ENCODE measurements at regions not wholly inside any gene's neighbourhood (a gene's known extent, or its start where the extent isn't known, plus 50 kb on each side); places are given as distances from the start of the nearest gene placed in this dataset.
A peak's percentile ranks its signal among the peaks of the same experiment; 100 is the strongest.

DNA sequence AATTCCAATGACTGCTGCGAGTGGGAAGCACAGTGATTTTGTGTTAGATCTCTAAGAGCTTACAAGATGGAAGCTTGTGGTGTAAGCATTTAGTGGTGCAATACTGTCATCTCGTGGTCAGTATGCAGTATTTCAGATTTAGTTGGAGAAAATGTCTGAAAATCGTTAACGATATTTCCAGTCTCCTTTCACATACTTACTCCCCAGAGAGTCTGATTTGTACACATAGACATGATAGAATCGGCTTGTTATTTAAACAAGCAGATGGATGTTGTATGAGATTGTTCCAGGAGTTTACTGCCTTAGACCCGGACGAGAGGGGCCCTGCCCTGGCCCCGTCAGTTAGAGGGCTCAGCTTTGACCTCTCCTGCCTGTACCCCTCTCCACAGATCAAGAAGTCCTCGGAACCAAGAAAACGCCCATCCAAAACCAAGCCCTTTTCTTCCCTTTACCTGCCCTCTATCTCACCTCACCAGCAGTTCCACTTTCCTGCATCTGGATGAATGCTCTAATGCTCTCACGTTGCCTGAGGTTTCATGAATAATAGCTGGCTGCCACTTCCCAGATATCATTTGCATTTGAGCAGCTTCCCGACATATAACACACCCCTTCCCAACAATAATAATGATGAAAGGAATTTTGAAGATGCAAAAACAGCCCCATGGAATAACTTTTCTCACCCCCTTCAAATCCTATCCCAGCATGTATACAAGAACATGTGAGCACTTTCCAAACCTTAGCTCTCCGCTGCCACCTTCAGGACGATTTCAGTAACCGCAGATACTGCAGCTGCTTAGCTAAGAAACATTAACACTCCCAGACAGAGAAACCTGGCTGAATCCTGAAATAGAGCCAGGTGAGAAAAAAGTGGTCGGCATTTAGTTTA is 247.3 kb downstream of the LTN1 start:
- Histone ChIP-seq H3K36me3 (ENCODE audit: insufficient read depth, low read length) (no peaks in the 10 kb centered on the region), H3K27me3 (ENCODE audit: control insufficient read depth, insufficient read depth, low read length) (no peaks in the 10 kb centered on the region), H3K4me2 (ENCODE audit: low read length) (peak overlapping the region; percentile 82), H3K9ac (ENCODE audit: low read depth, low read length) (peak overlapping the region; percentile 78), H3K9me3 (replicated peaks; ENCODE audit: low read length) (no peaks in the 10 kb centered on the region), H3K4me1 (ENCODE audit: control insufficient read depth, insufficient read depth, low read length) (peaks cover 13% of the 10 kb centered on the region), H3K4me3 (ENCODE audit: low read length) (peak overlapping the region; percentile 66)

DNA sequence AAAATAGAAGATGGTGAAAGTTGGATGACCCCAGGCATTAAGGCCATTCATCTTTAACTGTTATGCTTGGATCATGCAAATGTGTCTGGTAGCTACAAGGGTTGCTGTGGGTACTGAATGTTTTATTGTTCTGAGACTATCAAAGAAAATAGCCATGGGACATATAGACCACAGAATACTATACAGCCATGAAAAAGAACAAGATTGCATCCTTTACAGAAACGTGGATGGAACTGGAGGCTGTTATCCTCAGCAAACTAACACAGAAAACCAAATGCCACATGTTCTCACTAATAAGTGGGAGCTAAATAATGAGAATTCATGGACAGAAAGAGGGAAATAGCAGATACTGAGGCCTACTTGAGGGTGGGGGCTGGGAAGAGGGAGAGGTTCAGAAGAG is 249.0 kb downstream of the LTN1 start:
- Histone ChIP-seq H3K4me2 (ENCODE audit: low read length) (no peak overlapping the region), H3K9ac (ENCODE audit: low read depth, low read length) (no peak overlapping the region), H3K4me3 (ENCODE audit: low read length) (no peak overlapping the region), H3K36me3 (ENCODE audit: insufficient read depth, low read length) (no peaks in the 10 kb centered on the region), H3K27me3 (ENCODE audit: control insufficient read depth, insufficient read depth, low read length) (no peaks in the 10 kb centered on the region), H3K9me3 (replicated peaks; ENCODE audit: low read length) (no peaks in the 10 kb centered on the region), H3K4me1 (ENCODE audit: control insufficient read depth, insufficient read depth, low read length) (peaks cover 13% of the 10 kb centered on the region)

DNA sequence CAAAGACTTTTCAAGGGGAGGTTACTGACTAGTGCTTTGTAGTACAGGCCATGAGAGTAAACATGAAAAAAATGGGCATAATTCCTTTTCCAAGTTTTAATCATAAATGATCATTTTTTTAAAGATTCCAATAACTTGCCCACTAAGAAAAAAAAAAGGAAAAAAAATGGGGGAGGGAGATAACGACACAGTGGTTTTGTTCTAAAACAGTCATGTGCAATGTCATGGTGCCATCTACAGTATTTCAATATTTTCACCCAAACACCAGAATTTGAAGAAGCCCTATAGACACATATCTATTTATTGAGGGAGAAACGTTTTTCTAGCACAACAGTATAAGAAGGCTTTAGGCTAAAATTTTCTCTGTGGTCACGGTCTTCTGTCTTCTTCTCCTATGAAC is 250.2 kb downstream of the LTN1 start:
- H3K27me3 ChIP-seq (ENCODE audit: control insufficient read depth, insufficient read depth, low read length), result no peaks in the 10 kb centered on the region
- no peaks in the 10 kb centered on the region for H3K9me3 ChIP-seq (replicated peaks; ENCODE audit: low read length)
- no peak overlapping the region for H3K4me2 ChIP-seq (ENCODE audit: low read length)
- H3K4me1 ChIP-seq (ENCODE audit: control insufficient read depth, insufficient read depth, low read length), result peaks cover 20% of the 10 kb centered on the region
- no peaks in the 10 kb centered on the region for H3K36me3 ChIP-seq (ENCODE audit: insufficient read depth, low read length)
- peak overlapping the region; percentile 32 for H3K9ac ChIP-seq (ENCODE audit: low read depth, low read length)
- no peak overlapping the region for H3K4me3 ChIP-seq (ENCODE audit: low read length)

DNA sequence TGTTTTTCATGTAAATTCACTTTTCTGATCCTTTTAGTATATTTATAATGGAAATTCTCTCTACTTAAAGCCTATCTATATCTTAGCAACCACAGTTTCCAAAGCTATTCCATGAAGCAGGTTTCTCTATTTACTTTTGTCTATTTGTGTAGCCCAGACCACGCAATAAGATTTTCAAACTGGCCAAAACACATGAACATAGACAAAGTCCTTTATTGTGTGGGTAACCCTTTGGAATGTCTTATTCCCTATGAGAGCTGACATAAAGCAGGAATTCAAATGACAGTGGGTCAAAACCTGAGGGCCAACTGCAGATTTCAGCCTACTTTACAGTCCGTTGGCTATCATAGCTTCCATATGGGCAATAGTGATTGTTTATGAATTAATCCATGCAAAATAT is 252.6 kb downstream of the LTN1 start:
- Histone ChIP-seq H3K4me3 (ENCODE audit: low read length) (no peak overlapping the region), H3K4me1 (ENCODE audit: control insufficient read depth, insufficient read depth, low read length) (peaks cover 17% of the 10 kb centered on the region), H3K36me3 (ENCODE audit: insufficient read depth, low read length) (no peaks in the 10 kb centered on the region), H3K9ac (ENCODE audit: low read depth, low read length) (no peak overlapping the region), H3K9me3 (replicated peaks; ENCODE audit: low read length) (no peaks in the 10 kb centered on the region), H3K27me3 (ENCODE audit: control insufficient read depth, insufficient read depth, low read length) (no peaks in the 10 kb centered on the region), H3K4me2 (ENCODE audit: low read length) (no peak overlapping the region)

DNA sequence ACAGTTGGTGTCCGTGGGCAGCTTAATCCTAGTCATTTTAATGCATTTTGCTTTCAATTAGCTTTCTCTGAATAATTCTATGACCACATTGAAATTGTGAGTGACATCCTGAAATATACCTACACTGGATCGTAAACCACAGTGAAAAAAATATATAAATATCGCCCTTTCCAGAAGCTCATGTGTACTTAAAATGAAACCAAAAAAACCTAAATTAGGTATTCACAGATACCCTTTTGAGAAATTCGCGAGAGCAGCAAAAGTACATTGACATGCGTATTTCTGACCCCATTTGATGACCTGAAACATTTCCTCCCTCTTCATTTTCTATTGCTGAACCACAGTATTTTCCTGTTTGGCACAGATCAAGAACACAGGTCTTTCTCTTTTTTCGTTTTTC is 253.8 kb downstream of the LTN1 start:
- H3K4me3 ChIP-seq (ENCODE audit: low read length), result no peak overlapping the region
- H3K4me2 ChIP-seq (ENCODE audit: low read length), result no peak overlapping the region
- H3K4me1 ChIP-seq (ENCODE audit: control insufficient read depth, insufficient read depth, low read length), result peaks cover 14% of the 10 kb centered on the region
- no peak overlapping the region for H3K9ac ChIP-seq (ENCODE audit: low read depth, low read length)
- H3K27me3 ChIP-seq (ENCODE audit: control insufficient read depth, insufficient read depth, low read length), result no peaks in the 10 kb centered on the region
- H3K36me3 ChIP-seq (ENCODE audit: insufficient read depth, low read length), result no peaks in the 10 kb centered on the region
- H3K9me3 ChIP-seq (replicated peaks; ENCODE audit: low read length), result no peaks in the 10 kb centered on the region

DNA sequence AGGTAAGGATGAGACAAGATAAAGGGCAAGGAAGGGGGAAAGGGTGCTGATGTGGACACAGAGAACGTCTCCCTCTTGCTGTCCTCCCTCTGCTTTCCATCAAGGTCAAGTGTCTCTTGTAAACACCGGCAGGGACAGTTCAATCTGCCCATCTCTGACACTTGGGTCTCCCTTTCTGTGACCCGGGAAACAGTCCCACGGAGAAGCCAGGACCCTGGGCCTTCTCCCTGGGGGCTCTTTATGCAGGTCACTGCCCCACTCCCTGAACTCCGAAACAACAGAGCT is 254.3 kb downstream of the LTN1 start:
- no peak overlapping the region for H3K9ac ChIP-seq (ENCODE audit: low read depth, low read length)
- H3K36me3 ChIP-seq (ENCODE audit: insufficient read depth, low read length), result no peaks in the 10 kb centered on the region
- H3K4me2 ChIP-seq (ENCODE audit: low read length), result no peak overlapping the region
- no peaks in the 10 kb centered on the region for H3K27me3 ChIP-seq (ENCODE audit: control insufficient read depth, insufficient read depth, low read length)
- peaks cover 14% of the 10 kb centered on the region for H3K4me1 ChIP-seq (ENCODE audit: control insufficient read depth, insufficient read depth, low read length)
- no peak overlapping the region for H3K4me3 ChIP-seq (ENCODE audit: low read length)
- H3K9me3 ChIP-seq (replicated peaks; ENCODE audit: low read length), result no peaks in the 10 kb centered on the region

DNA sequence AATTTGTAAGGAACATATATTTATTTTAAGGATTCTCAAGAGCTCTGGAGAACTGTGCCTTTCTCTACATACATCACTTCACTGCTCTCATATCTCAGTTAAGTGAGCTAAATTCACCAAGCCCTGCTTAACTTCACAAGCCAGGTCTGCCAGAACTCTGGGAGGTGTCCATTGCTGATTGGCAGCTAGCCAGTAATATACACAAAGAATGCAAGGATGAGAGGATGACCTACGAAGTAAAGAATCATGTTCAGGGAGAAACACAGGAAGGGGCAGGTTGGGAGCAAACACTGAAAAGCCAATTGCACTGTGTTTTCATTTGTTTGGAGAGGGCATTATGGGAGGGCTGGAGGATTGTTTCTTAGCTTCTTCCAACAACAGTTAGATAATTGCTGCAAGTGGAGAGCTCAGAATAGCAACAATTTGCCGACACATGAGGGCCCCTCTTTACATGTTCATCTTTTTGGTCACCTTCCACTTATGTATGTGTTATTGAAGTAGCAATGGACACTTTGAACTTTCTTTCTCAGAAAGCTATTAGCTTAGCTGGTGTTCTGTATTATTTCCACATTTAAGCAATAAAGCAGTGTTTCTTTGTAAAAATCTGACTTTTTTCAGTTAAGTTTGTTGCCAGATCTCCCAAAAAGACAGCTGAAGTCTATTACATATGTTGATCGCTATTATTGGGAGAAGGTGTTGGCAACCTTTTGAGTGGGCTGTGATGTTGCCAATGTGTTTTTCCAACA is 254.8 kb downstream of the LTN1 start:
- H3K36me3 ChIP-seq (ENCODE audit: insufficient read depth, low read length), result no peaks in the 10 kb centered on the region
- no peak overlapping the region for H3K4me3 ChIP-seq (ENCODE audit: low read length)
- H3K9ac ChIP-seq (ENCODE audit: low read depth, low read length), result no peak overlapping the region
- peaks cover 14% of the 10 kb centered on the region for H3K4me1 ChIP-seq (ENCODE audit: control insufficient read depth, insufficient read depth, low read length)
- no peaks in the 10 kb centered on the region for H3K27me3 ChIP-seq (ENCODE audit: control insufficient read depth, insufficient read depth, low read length)
- no peaks in the 10 kb centered on the region for H3K9me3 ChIP-seq (replicated peaks; ENCODE audit: low read length)
- H3K4me2 ChIP-seq (ENCODE audit: low read length), result no peak overlapping the region

DNA sequence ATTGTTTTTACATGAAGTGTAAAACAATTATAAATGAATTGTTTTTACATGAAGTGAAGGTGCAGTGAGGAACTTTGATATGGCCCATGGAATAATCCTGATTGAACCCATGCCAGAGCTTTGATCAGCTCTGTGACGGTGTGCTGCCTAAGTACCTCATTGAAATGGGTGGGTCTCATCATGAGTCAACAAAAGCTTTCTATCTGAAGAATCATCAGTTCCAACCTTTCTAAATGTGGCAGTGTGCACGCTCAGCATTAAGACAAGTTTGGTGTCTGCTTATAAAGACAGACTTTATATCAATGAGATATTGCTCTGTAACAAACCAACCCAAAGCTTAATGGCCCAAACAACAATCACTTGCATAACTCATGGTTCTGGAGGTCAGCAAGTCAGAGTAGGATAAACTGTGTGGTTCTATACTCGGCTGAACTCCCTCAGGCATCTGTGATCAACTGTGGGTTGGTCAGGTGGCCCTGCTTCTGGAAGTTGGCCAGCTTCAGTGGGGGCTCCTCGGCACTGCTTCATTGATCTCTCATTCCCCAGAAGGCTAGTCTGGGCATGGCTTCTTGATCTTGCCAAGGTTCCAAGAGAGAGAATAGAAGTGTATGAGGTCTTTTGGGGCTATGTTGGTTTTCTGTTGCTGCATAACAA is 258.0 kb downstream of the LTN1 start:
- no peak overlapping the region for H3K9ac ChIP-seq (ENCODE audit: low read depth, low read length)
- no peak overlapping the region for H3K4me2 ChIP-seq (ENCODE audit: low read length)
- no peaks in the 10 kb centered on the region for H3K27me3 ChIP-seq (ENCODE audit: control insufficient read depth, insufficient read depth, low read length)
- no peak overlapping the region for H3K4me3 ChIP-seq (ENCODE audit: low read length)
- H3K4me1 ChIP-seq (ENCODE audit: control insufficient read depth, insufficient read depth, low read length), result peaks cover 8% of the 10 kb centered on the region
- H3K36me3 ChIP-seq (ENCODE audit: insufficient read depth, low read length), result no peaks in the 10 kb centered on the region
- no peaks in the 10 kb centered on the region for H3K9me3 ChIP-seq (replicated peaks; ENCODE audit: low read length)

DNA sequence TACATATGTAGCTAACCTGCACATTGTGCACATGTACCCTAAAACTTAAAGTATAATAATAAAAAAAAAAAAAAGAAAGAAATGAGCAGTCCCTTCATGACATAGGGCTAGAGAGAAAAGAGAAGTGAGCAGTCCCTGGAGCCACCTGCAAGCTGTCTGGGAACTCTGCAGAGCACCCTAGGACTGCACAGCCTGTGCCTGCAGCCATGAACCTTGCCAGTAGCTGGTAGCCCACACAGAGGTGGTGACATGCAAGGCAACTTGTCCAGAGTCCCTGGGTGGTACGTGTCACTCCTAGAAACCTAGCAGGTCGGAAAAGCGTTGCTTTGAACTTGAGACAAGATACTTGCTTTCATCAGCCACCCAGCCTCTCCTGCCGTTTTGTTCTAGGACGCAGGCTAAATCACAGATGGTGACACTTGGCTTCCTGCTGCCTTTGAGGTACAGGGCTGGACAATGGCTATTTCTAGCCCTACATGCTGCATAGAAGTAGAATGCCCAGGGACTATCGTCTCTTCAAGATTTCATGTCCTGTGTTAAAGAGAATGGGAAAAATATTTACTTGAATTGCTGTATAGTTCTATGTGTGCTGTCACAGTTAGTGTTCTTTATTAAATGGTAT is 260.9 kb downstream of the LTN1 start:
- no peaks in the 10 kb centered on the region for H3K27me3 ChIP-seq (ENCODE audit: control insufficient read depth, insufficient read depth, low read length)
- no peaks in the 10 kb centered on the region for H3K4me1 ChIP-seq (ENCODE audit: control insufficient read depth, insufficient read depth, low read length)
- H3K9me3 ChIP-seq (replicated peaks; ENCODE audit: low read length), result no peaks in the 10 kb centered on the region
- H3K9ac ChIP-seq (ENCODE audit: low read depth, low read length), result no peak overlapping the region
- no peak overlapping the region for H3K4me3 ChIP-seq (ENCODE audit: low read length)
- H3K4me2 ChIP-seq (ENCODE audit: low read length), result no peak overlapping the region
- H3K36me3 ChIP-seq (ENCODE audit: insufficient read depth, low read length), result no peaks in the 10 kb centered on the region

DNA sequence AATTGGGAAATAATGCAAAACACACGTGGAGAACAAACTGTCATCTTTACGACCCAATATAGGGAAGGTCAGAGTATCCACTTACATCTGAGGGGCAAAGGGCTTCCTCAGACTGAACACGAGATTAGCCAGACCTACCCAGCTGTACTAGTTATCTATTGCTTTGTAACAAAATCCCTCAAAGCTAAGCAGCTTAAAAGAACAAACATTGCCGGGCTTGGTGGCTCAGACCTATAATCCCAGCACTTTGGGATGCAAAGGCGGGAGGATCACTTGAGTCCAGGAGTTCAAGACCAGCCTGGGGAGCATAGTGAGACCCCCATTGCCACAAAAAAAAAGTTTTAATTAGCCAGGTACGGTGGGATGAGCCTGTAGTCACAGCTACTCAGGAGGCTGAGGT is 262.8 kb downstream of the LTN1 start:
- no peaks in the 10 kb centered on the region for H3K27me3 ChIP-seq (ENCODE audit: control insufficient read depth, insufficient read depth, low read length)
- H3K4me2 ChIP-seq (ENCODE audit: low read length), result no peak overlapping the region
- H3K9ac ChIP-seq (ENCODE audit: low read depth, low read length), result no peak overlapping the region
- no peaks in the 10 kb centered on the region for H3K36me3 ChIP-seq (ENCODE audit: insufficient read depth, low read length)
- no peaks in the 10 kb centered on the region for H3K4me1 ChIP-seq (ENCODE audit: control insufficient read depth, insufficient read depth, low read length)
- no peak overlapping the region for H3K4me3 ChIP-seq (ENCODE audit: low read length)
- no peaks in the 10 kb centered on the region for H3K9me3 ChIP-seq (replicated peaks; ENCODE audit: low read length)

DNA sequence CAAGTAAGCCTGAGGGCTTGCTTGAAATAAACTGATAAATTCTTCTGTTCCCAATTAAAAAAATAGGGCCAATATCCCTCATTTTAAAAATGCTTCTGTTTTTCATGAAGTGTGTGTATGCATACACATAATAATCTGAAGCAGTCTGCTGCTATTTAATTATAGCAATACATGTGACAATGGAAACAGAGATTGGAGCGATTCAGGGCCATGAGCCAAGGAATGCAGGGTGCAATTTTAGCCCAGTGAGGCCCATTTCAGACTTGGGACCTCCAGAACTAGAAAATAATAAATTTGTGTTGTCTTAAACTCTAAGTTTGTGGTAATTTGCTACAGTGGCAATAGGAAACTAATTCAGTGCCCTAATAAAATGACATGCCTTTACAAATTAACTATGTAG is 264.9 kb downstream of the LTN1 start:
- Histone ChIP-seq H3K4me3 (ENCODE audit: low read length) (no peak overlapping the region), H3K9ac (ENCODE audit: low read depth, low read length) (no peak overlapping the region), H3K36me3 (ENCODE audit: insufficient read depth, low read length) (no peaks in the 10 kb centered on the region), H3K9me3 (replicated peaks; ENCODE audit: low read length) (no peaks in the 10 kb centered on the region), H3K4me2 (ENCODE audit: low read length) (no peak overlapping the region), H3K4me1 (ENCODE audit: control insufficient read depth, insufficient read depth, low read length) (no peaks in the 10 kb centered on the region), H3K27me3 (ENCODE audit: control insufficient read depth, insufficient read depth, low read length) (no peaks in the 10 kb centered on the region)

Measured in skeletal muscle satellite cell (primary cell).